RPMI8226 (cell line): ENCODE measurements at regions not wholly inside any gene's neighbourhood (a gene's known extent, or its start where the extent isn't known, plus 50 kb on each side); places are given as distances from the start of the nearest gene placed in this dataset.
"Not testable (repeated sequence)": the region's sequence is repeated elsewhere in the genome, so short reads cannot be mapped to it uniquely, and the experiment has no call there.

Experiments
- DNase-seq: peaks from one replicate; pipeline ENCODE4 v3.0.0-alpha.2; 2015

GRCh38 chr1:95797761-95798160, 563.8 kb downstream of the RWDD3 start:
- DNase-seq: not testable (repeated sequence)

- DNase-seq: no peak
These were observed 572.2 kb downstream of the RWDD3 start for GRCh38 chr1:95806171-95806570.

GRCh38 chr1:95809391-95809790, 575.4 kb downstream of the RWDD3 start:
- no peak for DNase-seq

GRCh38 chr1:95815511-95815910, 581.5 kb downstream of the RWDD3 start:
- no peak for DNase-seq

- DNase-seq: no peak
These were observed 595.5 kb downstream of the RWDD3 start for GRCh38 chr1:95829556-95829955.

- DNase-seq: no peak
These were observed 598.4 kb downstream of the RWDD3 start for GRCh38 chr1:95832370-95832769.

- DNase-seq: no peak
These were observed 615.4 kb downstream of the RWDD3 start for GRCh38 chr1:95849439-95849838.

GRCh38 chr1:95850165-95850649, 616.2 kb downstream of the RWDD3 start:
- DNase-seq: no peak

- DNase-seq: no peak
These were observed 616.8 kb downstream of the RWDD3 start for GRCh38 chr1:95850763-95851162.

GRCh38 chr1:95852483-95853070, 618.6 kb downstream of the RWDD3 start:
- DNase-seq: no peak

- no peak for DNase-seq
These were observed 620.4 kb downstream of the RWDD3 start for GRCh38 chr1:95854457-95854856.

- no peak for DNase-seq
These were observed 629.1 kb downstream of the RWDD3 start for GRCh38 chr1:95863086-95863485.

- DNase-seq: no peak
These were observed 631.8 kb downstream of the RWDD3 start for GRCh38 chr1:95865769-95866168.

- no peak for DNase-seq
These were observed 642.3 kb downstream of the RWDD3 start for GRCh38 chr1:95876276-95876675.

GRCh38 chr1:95879498-95880050, 645.6 kb downstream of the RWDD3 start:
- DNase-seq: no peak

GRCh38 chr1:95888941-95889390, 655.0 kb downstream of the RWDD3 start:
- DNase-seq: no peak

- DNase-seq: no peak
These were observed 655.4 kb downstream of the RWDD3 start for GRCh38 chr1:95889400-95889799.

- DNase-seq: no peak
These were observed 659.9 kb downstream of the RWDD3 start for GRCh38 chr1:95893921-95894320.

GRCh38 chr1:95903060-95903459, 669.0 kb downstream of the RWDD3 start:
- no peak for DNase-seq

GRCh38 chr1:95905818-95906395, 671.9 kb downstream of the RWDD3 start:
- DNase-seq: no peak

GRCh38 chr1:95911739-95912138, 677.7 kb downstream of the RWDD3 start:
- not testable (repeated sequence) for DNase-seq

GRCh38 chr1:95916616-95917015, 682.6 kb downstream of the RWDD3 start:
- no peak for DNase-seq

GRCh38 chr1:95924684-95925083, 690.7 kb downstream of the RWDD3 start:
- no peak for DNase-seq

- DNase-seq: no peak
These were observed 692.3 kb downstream of the RWDD3 start for GRCh38 chr1:95926331-95926730.

- no peak for DNase-seq
These were observed 693.1 kb downstream of the RWDD3 start for GRCh38 chr1:95927061-95927460.
